ENCODE measurements at regions not wholly inside any gene's neighbourhood (a gene's known extent, or its start where the extent isn't known, plus 50 kb on each side); places are given as distances from the start of the nearest gene placed in this dataset.

DNA sequence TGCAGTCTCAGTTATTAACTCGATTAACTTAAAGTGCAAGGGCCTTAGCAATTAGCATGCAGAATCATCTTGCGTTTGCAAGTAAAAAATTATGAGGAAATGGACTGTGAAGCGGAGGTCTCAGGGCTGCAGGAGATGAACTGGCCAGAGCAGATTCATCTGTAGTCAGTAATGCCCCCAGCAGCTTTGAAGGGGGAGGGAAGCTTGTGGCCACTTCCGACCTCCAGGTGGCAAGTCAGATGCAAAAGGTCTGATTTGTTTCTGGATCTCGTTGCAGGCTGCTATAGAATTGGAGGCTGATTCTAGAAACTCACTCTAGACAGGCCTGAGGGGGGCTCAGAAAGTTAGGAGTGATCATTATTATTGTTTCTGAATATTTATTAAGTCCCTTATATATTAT, 107.4 kb upstream of the RGS6 start:
- TF ChIP-seq, protein P1, sequence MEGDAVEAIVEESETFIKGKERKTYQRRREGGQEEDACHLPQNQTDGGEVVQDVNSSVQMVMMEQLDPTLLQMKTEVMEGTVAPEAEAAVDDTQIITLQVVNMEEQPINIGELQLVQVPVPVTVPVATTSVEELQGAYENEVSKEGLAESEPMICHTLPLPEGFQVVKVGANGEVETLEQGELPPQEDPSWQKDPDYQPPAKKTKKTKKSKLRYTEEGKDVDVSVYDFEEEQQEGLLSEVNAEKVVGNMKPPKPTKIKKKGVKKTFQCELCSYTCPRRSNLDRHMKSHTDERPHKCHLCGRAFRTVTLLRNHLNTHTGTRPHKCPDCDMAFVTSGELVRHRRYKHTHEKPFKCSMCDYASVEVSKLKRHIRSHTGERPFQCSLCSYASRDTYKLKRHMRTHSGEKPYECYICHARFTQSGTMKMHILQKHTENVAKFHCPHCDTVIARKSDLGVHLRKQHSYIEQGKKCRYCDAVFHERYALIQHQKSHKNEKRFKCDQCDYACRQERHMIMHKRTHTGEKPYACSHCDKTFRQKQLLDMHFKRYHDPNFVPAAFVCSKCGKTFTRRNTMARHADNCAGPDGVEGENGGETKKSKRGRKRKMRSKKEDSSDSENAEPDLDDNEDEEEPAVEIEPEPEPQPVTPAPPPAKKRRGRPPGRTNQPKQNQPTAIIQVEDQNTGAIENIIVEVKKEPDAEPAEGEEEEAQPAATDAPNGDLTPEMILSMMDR (conservative IDR thresholded peaks at IDR 0.05; ENCODE audit: low read depth, low read length): no peak
- H3K4me3 ChIP-seq (ENCODE audit: low read length): no peak overlapping the region
- DNase-seq (ENCODE audit: low read depth): no peak

DNA sequence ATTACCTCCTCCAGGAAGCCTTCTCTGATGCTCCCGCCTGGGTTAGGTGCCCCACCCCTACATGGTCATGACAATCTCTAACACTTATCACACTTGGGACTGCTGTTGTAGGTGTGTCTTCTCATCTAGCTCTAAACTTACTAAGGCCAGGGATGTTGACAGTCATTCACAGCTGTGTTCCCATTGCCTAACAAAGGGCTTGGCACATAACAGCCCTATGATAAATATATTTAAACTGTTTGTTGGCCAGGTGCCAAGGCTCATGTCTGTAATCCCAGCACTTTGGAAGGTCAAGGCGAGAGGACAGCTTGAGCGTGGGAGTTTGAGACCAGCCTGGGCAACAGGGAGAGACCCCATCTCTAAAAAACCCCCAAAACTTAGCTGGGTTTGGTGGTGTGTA, 98.8 kb upstream of the RGS6 start:
- TF ChIP-seq, protein P1 (conservative IDR thresholded peaks at IDR 0.05; ENCODE audit: low read depth, low read length): no peak
- DNase-seq (ENCODE audit: low read depth): no peak
- H3K4me3 ChIP-seq (ENCODE audit: low read length): no peak overlapping the region

DNA sequence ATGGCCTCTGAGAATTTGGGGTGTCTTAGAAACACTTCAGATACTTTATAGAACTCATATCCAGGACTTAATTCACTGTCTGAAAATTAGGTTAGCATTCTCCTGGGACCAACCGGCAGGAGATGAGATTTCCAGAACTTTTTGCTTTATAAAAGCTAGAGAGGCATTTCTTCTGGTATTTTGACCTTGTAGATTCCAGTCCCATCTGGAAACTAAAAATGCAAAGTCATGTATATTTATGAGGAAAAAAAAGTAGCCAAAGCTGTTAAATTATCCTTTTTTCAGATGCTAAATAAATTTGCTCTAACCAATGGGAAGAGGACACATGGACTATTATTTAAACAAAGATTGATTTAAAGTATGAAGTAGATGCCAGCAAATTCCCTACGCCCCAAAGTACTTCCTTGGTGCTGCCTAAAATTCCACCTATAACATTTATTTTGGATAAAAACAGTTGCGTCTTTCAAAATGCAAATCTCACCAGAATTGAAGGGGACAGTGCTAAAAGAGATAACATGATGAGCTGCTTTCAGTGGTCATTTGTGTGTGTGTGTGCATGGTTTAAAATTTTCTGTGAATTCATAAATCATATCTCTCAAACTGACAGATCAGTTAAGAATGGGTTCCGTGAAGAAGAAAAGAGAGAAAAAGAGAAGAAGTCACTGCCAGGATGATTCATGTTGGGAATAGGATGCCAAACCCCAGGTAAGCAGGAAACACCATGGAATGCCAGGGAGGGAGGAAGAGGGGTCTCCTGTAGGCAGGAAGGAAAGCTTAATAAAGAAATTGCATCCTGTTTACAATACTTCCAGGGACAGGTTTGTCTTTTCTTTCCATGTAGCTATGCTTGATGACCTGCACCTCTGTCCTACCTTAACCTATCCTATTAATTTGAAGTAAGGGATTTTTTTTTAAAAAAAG, 97.7 kb upstream of the RGS6 start:
- TF ChIP-seq, protein P1 (conservative IDR thresholded peaks at IDR 0.05; ENCODE audit: low read depth, low read length): no peak
- no peak for DNase-seq (ENCODE audit: low read depth)
- H3K4me3 ChIP-seq (ENCODE audit: low read length): no peak overlapping the region

DNA sequence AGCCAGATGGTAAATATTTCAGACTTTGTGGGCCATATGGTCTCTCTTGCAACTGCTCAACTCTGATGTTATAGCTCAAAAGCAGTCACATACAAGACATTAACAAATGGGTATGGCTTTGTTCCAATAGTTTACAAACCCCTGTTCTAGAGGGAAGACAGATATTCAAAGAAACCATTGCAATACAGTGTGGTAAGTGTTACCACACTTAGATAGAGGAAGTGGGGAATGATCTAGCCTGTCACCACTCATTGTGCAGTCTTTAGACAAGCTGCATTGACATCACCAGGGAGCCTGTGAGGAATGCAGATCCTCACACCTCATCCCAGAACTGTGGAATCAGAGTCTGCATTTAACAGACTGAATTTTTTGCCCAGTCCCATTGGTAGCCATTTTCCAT, 80.0 kb upstream of the RGS6 start:
- no peak for DNase-seq (ENCODE audit: low read depth)
- TF ChIP-seq, protein P1 (conservative IDR thresholded peaks at IDR 0.05; ENCODE audit: low read depth, low read length): no peak
- H3K4me3 ChIP-seq (ENCODE audit: low read length): no peak overlapping the region

DNA sequence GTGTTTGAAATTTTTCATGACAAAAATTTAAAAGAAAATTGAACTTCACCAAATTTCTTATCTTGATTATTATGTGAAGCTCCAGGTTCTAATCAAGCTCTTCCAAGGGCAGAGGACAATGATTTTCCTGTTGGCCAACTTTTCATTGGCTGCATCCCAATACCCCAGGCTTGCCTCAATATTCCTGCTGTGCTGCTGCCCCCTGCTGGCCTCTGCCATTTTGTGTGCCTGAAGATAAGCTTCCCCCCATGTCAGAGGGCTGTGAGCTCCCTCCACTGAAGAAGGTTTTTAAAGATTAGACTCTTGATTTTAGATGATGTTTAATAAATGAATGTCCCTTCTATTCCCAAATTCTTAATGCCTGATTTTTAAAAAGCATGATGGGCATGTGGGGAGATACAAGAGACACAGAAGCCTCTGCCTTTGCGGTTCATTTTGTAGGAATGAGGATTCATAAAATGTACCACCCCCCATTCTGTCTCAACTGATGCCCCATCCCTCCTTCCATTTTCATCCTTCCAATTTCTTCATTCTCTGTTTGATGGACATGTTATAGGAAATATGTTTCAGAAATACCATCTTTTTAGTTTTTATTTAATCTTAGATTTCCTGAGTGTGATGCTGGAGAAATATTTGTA, 76.7 kb upstream of the RGS6 start:
- H3K4me3 ChIP-seq (ENCODE audit: low read length): no peak overlapping the region
- DNase-seq (ENCODE audit: low read depth): no peak
- TF ChIP-seq, protein P1 (conservative IDR thresholded peaks at IDR 0.05; ENCODE audit: low read depth, low read length): peak; percentile 84

DNA sequence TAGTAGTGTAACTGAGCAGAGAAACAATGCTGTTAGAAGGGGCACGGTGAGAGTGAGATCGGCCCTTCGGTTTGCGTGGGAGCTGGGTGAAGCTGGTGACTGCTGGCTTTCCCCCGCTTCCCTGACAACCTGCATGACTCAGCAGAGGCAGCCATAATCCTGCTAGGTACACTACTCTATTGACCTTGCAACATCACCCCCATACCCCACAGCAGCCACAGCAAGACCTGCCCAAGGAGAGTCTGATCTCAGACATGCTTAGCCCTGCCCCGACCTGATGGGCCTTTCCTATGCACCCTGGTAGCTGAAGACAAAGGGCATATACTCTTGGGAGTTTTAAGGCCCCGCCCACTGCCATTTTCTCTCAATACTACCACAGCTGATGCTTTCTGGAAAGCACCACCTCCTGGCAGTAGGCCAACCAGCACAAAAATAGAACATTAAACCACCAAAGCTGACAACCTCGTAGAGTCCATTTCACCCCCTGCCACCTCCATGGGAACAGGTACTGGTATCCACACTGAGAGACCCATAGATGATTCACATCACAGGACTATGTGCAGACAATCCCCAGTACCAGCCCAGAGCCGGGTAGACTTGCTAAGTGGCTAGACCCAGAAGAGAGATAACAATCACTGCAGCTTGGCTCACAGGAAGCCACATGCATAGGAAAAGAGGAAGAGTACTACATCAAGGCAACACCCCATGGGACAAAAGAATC, 75.9 kb upstream of the RGS6 start:
- H3K4me3 ChIP-seq (ENCODE audit: low read length): no peak overlapping the region
- TF ChIP-seq, protein P1 (conservative IDR thresholded peaks at IDR 0.05; ENCODE audit: low read depth, low read length): no peak
- no peak for DNase-seq (ENCODE audit: low read depth)
